GM04503 (cell line): ENCODE measurements at regions not wholly inside any gene's neighbourhood (a gene's known extent, or its start where the extent isn't known, plus 50 kb on each side); places are given as distances from the start of the nearest gene placed in this dataset.
"Not testable (repeated sequence)": the region's sequence is repeated elsewhere in the genome, so short reads cannot be mapped to it uniquely, and the experiment has no call there.

ENCODE experiments used
- DNase-seq: peaks from one replicate; pipeline ENCODE4 v3.0.0-alpha.2; 2012; ENCODE audit warnings: low read depth

DNA sequence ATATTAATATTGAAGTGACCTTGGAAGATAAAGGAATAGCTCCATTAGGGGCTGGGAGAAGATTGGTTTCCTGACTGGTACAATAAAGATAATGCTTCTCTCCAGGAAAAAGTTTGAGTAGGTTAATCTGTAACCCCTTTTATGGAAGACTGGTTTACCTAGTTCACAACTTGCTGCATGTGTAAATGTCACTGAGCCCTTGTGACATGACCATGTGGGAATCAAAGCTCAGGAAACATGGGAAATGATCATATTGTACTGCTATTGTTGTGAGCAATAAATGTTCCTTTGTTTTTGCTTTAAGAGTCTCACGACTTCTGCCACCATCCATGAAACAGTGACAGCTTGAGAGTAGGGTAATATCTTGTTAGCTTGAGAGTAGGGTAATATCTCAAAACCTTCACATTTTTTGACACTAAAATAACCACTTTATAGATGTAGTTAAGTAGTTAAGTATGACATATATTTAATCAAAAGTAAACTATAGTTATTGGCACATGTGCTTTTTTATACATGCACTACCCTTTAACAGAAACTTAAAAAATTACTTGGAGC is 1338.6 kb downstream of the FSCB start:
- DNase-seq, result no peak

GRCh38 chr14:43166163-43166562 is 1340.9 kb downstream of the FSCB start:
- no peak for DNase-seq

DNA sequence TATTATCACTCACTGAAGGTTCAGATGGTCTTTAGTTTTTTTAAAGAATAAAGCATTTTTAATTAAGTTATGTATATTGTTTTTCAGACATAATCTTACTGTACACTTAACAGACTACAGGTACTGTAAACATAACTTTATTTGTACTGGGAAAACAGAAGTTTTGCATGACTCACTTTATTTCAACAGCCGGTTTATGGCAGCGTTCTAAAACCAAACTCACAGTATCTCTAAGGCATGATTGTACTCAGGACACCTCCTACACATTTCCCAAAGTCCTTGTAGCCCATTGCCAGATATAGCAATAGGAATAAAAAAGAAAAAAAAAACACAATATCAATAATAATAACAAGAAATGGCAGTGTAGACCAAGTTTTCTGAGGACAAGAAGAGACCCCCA is 1341.4 kb downstream of the FSCB start:
- no peak for DNase-seq

GRCh38 chr14:43161477-43161876 is 1345.6 kb downstream of the FSCB start:
- DNase-seq, result no peak

DNA sequence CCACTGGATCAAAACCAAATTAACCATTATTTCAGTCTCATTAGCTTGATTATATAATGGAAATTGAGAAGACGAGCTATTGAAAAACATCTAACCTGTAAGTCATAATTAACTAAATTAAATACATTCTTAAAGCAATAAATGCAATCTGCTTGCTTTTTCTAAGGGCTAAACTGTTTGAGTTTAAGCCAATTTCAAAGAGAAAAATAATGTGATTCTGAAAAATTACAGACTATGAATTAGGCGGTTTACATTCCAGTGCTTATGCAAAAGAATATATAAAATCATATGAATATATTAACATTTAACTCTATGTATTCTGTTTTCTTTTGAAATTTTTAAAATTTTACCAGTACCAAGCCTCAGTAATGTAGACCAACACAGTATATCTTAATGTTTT is 1349.4 kb downstream of the FSCB start:
- no peak for DNase-seq

- no peak for DNase-seq
Observed at GRCh38 chr14:43155924-43156323, 1351.2 kb downstream of the FSCB start.

DNA sequence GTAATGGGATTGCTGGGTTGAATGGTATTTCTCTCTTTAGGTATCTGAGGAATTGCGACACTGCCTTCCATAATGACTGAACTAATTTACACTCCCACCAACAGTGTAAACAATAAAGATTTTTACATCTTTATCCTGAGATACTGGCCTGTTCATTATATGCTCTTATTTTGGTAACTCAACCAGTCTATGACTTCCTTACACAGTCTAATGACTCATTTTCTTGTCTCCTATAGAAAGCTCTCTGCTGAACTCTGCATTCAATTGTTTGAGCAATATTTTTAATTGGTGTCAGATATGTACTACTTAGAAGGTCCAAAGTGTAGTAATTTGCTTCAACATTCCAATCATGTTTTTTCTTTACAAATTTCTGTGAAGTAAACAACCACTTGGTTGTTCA is 1351.8 kb downstream of the FSCB start:
- no peak for DNase-seq

DNA sequence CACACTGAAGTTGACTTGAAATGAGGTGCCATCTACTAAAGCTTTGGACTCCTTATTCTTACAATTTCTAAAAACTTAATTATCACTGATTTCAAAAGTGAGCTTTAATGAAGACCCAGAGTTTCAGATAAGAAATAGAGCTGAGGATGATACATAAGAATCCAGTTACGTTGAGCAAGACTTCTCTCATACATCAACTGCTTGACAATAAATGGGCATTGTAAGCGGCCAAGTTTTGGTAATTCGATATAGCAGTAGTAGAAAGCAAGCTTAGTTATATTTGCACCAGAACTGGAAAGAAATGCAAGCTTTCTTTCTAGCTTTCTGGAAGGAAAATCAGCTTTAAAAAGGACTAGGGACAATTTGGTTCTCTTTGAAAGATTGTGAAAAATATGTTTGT is 1359.6 kb downstream of the FSCB start:
- DNase-seq, result no peak

GRCh38 chr14:43145361-43145760 is 1361.7 kb downstream of the FSCB start:
- no peak for DNase-seq

DNA sequence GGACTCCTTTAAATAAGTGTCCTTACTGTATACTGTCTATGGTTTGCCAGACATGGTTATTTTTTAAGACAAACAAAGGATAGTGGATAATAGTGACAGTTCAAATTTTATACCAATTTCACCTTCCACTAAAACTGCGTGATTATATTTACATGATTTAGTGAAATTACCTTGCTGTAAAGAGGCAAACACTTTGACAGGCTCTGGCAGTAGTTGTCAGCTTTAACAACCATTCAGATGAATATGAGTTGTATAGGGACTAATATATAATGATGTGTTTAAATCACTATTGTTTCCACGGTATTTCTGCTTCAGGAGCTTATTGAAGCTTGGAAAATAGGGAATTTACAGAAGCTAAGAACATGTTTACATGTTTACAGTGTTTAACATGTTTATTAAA is 1364.0 kb downstream of the FSCB start:
- no peak for DNase-seq

DNA sequence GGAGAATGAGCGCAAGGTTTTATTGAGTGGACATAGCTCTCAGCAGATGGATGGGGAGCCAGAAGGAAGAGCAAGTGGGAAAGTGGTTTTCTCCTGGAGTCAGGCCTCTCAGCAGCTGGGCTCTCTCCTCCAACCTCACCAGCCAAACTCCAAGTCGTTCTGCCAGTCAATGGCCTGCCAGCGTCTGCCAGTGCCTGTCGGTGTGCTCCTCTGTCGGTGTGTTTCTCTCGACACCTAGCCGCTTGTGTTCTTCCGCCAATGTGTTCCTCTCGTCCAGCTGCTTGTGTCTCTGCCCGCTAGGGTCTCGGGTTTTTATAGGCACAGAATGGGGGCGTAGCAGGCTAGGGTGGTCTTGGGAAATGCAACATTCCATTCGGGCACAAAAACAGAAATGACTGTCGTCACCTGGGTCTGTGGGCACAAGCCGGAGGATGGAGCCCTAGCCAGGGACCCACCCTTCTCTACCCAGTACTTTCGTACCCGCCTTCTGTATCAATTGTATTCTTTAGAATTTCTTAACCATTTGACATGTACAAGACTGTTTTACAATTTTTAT is 1365.4 kb downstream of the FSCB start:
- no peak for DNase-seq

DNA sequence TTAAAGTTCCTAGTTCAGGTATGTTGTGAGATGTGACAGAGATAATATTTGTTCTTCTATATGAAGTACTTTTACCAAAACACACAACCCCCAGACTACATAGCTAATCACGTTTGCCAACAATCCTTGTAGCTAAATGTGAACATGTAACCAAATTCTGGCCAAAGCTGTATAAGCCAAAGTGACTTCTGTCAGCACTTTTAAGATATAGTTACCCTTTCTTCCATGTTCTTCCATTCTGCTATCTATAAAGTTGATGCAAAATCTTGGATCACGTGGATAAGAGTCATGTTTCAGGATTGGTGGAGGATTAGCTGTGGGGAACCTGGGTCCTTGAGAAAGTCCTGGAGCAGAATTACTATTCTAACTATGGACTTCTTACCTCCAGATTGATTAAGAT is 1366.6 kb downstream of the FSCB start:
- DNase-seq, result no peak

DNA sequence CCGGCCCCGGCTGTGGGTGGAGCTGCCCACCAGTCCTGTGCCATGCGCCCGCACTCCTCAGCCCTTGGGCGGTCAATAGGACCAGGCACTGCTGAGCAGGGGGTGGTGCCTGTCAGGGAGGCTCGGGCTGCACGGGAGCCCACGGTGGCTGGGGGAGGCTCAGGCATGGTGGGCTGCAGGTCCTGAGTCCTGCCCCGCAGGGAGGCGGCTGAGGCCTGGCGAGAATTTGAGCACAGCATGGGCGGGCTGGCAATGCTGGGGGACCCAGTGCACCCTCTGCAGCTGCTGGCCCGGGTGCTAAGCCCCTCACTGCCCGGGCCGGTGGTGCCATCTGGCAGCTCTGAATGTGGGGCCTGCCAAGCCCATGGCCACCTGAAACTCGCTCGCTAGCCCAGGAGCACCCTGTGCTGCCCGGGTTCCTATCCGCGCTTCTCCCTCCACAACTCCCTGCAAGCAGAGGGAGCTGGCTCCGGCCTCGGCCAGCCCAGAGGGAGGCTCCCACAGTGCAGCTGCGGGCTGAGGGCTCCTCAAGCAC is 1371.1 kb downstream of the FSCB start:
- no peak for DNase-seq

DNA sequence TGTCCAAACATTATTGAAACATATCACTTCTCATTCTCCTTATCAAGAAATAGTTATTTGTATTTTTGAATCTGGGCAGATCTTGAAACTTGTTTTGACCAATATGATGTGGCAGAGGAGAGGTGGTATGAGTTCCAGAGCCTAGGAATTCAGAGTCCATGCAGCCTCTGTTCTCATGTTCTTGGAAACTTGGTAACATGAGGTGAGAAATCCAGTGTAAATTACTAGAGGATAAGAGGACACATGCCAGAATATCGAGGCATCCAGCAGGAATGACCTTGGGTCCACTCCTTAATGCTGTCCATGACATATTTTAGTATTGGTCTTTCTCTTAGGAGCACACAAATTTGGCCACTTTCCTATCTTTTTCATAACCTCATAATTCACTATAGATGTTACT is 1374.6 kb downstream of the FSCB start:
- no peak for DNase-seq

- DNase-seq, result not testable (repeated sequence)
Observed at GRCh38 chr14:43128429-43128828, 1378.7 kb downstream of the FSCB start.

- not testable (repeated sequence) for DNase-seq
Observed at GRCh38 chr14:43127874-43128273, 1379.2 kb downstream of the FSCB start.

DNA sequence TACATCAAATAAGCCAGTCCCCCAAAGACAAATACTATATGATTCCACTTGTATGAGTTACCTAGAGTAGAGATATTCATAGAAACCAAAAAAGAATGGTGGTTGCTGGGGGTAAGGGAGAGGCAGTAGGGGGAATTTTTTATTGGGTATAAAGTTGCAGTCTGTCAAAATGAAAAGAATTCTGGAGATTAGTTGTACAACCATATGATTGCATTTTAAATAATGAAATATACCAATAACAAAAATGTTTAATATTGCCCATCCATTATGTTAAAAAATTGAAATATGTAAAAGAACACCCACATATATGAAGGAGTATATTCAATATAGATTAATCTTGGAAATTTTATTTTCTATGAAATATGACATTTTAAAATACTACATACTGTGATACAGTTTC is 1383.5 kb downstream of the FSCB start:
- no peak for DNase-seq

- no peak for DNase-seq
Observed at GRCh38 chr14:43119672-43120071, 1387.4 kb downstream of the FSCB start.

- no peak for DNase-seq
Observed at GRCh38 chr14:43116341-43116740, 1390.7 kb downstream of the FSCB start.

DNA sequence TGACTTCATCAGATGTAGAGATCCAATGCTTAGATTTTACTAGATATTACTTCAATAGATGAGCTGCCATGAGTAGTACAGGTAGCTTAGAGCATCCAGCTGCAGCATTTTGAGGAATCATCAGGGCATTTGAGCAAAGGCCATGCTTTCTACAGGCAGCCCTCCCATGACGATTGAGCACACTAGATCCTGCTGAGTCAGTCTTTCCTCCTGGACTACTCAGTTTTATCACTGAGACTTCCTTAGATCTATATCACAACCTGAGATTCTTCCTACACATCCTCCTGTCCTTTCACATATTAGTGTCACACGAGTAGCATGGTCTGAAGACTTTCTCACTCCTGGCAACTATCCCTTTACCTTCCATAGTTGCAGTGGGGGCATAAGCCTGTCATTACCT is 1401.8 kb downstream of the FSCB start:
- DNase-seq, result no peak

DNA sequence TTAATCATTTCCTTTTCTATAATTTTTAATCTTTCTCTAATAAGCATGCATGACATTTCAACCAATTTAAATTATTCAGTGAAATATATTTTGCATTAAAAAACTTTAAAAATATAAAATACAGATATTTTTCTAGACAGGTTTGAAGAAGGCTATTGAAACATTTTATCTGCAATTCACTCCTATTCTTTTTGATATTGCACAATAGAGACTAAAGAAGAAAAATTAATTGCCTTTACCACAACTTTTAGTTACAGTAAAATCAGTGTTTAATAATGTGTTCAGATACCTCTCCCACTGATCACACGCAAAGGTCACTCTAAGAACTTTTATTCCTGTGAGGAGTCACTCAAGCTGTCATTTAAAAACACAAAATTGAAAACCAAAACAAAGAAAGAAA is 1416.7 kb downstream of the FSCB start:
- no peak for DNase-seq

DNA sequence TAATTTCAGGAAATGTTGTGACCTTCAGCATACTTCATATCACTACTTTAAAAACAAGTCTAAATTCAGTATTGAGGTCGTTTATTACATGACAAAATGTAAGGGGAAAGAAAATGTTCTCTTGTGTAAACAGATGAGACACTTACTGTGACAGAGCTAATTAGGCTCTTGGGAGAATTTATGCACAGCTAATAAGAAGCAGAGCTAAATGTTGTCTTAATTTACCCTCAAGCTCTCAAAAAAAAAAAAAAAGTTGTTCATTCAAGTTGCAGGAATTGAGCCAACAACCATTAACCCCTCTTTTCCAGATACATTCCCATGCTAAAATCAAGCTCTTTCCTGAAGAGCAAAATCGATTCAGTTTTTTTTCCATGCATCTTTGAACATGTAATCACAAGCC is 1419.4 kb downstream of the FSCB start:
- no peak for DNase-seq

DNA sequence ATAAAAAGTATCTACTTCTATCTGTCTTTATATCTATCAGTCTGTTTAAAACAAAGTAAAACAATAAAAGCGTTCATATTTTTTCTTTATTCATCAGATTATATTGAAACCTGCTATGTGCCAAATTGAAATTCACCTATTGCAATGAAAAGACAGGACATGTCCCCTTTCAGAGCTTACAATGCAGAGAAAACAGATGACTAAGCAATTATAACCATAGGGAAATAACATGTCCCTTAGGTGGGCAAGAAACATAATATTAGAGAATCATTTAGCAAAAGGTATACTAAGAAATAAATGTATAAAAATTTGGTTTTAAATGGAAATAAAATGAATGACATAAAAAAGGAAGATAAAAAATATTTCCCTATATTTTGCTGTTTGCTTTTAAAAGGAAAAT is 1421.3 kb downstream of the FSCB start:
- no peak for DNase-seq

GRCh38 chr14:43067372-43067771 is 1439.7 kb downstream of the FSCB start:
- not testable (repeated sequence) for DNase-seq
